AG04449 (cell line): ENCODE measurements at regions not wholly inside any gene's neighbourhood (a gene's known extent, or its start where the extent isn't known, plus 50 kb on each side); places are given as distances from the start of the nearest gene placed in this dataset.

Experiments
- CTCF ChIA-PET: fragments of 350-600 bp; formaldehyde crosslinking; extraction: SDS; loops from one replicate; lab custom pipeline; 2021; ENCODE audit warnings: antibody characterized with exemption; lab: Yijun Ruan, JAX
- POLR2A ChIA-PET: fragments of 400-600, 350-600 bp; formaldehyde crosslinking; extraction: SDS; loops from one replicate; lab custom pipeline; 2020; ENCODE audit warnings: antibody characterized with exemption, inconsistent platforms; lab: Yijun Ruan, JAX
- DNase-seq: peaks from one replicate; pipeline ENCODE4 v3.0.0-alpha.2; 2010; ENCODE audit warnings: low read depth, low spot score
- H3K4me3 ChIP-seq: 2 replicates; pipeline ENCODE4 v1.5.1; 2011; ENCODE audit warnings: low read depth, mild to moderate bottlenecking, control low read depth, low read length
- CTCF ChIP-seq: IDR thresholded peaks from one replicate; pipeline ENCODE4 v1.5.1; 2011; ENCODE audit warnings: mild to moderate bottlenecking, moderate library complexity, low read length, control low read depth, inconsistent platforms; ENCODE audit not compliant: insufficient read depth; ENCODE audit errors: missing control alignments

GRCh38 chr20:24052599-24053275 is 64.2 kb upstream of the GGTLC1 start:
- POLR2A ChIA-PET = no interaction called here
- DNase-seq = no peak

GRCh38 chr20:24051160-24051559 is 62.6 kb upstream of the GGTLC1 start:
- ChIA-PET POLR2A (no interaction called here), CTCF (no interaction called here)
- H3K4me3 ChIP-seq = no peak overlapping the region
- no peak for DNase-seq
- TF ChIP-seq CTCF = no peak

More at GRCh38 chr20:24052599-24053275, 64.2 kb upstream of the GGTLC1 start:
- no peak for TF ChIP-seq CTCF
- no peak overlapping the region for H3K4me3 ChIP-seq
- CTCF ChIA-PET = no interaction called here

- ChIA-PET POLR2A (no interaction called here), CTCF (no interaction called here)
- H3K4me3 ChIP-seq = no peak overlapping the region
- TF ChIP-seq CTCF = no peak
- no peak for DNase-seq
These were observed 61.5 kb upstream of the GGTLC1 start for GRCh38 chr20:24050119-24050518.

GRCh38 chr20:24049081-24049480 is 60.5 kb upstream of the GGTLC1 start:
- POLR2A ChIA-PET = no interaction called here
- no peak overlapping the region for H3K4me3 ChIP-seq
- CTCF ChIA-PET = no interaction called here
- DNase-seq = no peak
- TF ChIP-seq CTCF = no peak

- no peak for DNase-seq
- no peak for TF ChIP-seq CTCF
- no peak overlapping the region for H3K4me3 ChIP-seq
- ChIA-PET POLR2A (no interaction called here), CTCF (no interaction called here)
These were observed 59.5 kb upstream of the GGTLC1 start for GRCh38 chr20:24048024-24048611.

- ChIA-PET CTCF (no interaction called here), POLR2A (no interaction called here)
- TF ChIP-seq CTCF = no peak
- DNase-seq = no peak
- H3K4me3 ChIP-seq = no peak overlapping the region
These were observed 58.3 kb upstream of the GGTLC1 start for GRCh38 chr20:24046888-24047287.
